ENCODE measurements at regions not wholly inside any gene's neighbourhood (a gene's known extent, or its start where the extent isn't known, plus 50 kb on each side); places are given as distances from the start of the nearest gene placed in this dataset.

GRCh38 chr2:223433461-223433860, 168.7 kb downstream of the SCG2 start:
- Histone ChIP-seq H3K36me3 (no peaks in the 10 kb centered on the region), H3K27ac (no peak overlapping the region), H3K4me3 (no peak overlapping the region), H3K9me3 (no peaks in the 10 kb centered on the region), H3K4me1 (no peaks in the 10 kb centered on the region), H3K27me3 (no peaks in the 10 kb centered on the region)
- TF ChIP-seq CTCF (IDR thresholded peaks at IDR 0.05): no peak
- intact Hi-C loops (cut with DNase I; ENCODE audit: low total_unique reads): no loop called here
- no peak for DNase-seq

GRCh38 chr2:223437788-223438187, 164.4 kb downstream of the SCG2 start:
- H3K36me3 ChIP-seq: no peaks in the 10 kb centered on the region
- DNase-seq: no peak
- H3K9me3 ChIP-seq: no peaks in the 10 kb centered on the region
- no peak overlapping the region for H3K27ac ChIP-seq
- intact Hi-C loops (cut with DNase I; ENCODE audit: low total_unique reads): no loop called here
- TF ChIP-seq CTCF (IDR thresholded peaks at IDR 0.05): no peak
- peaks cover 0 to 10% (median 4%) of the 10 kb centered on the region in 4 donors for H3K4me1 ChIP-seq
- no peak overlapping the region for H3K4me3 ChIP-seq
- no peaks in the 10 kb centered on the region for H3K27me3 ChIP-seq

GRCh38 chr2:223439184-223439583, 163.0 kb downstream of the SCG2 start:
- H3K27me3 ChIP-seq: no peaks in the 10 kb centered on the region
- no peak for TF ChIP-seq CTCF (IDR thresholded peaks at IDR 0.05)
- intact Hi-C loops (cut with DNase I; ENCODE audit: low total_unique reads): no loop called here

GRCh38 chr2:223439786-223440185, 162.4 kb downstream of the SCG2 start:
- Histone ChIP-seq H3K9me3 (no peaks in the 10 kb centered on the region), H3K4me1 (peaks cover 0 to 30% (median 20%) of the 10 kb centered on the region in 4 donors), H3K27ac (no peak overlapping the region), H3K27me3 (no peaks in the 10 kb centered on the region), H3K36me3 (no peaks in the 10 kb centered on the region), H3K4me3 (no peak overlapping the region)
- intact Hi-C loops (cut with DNase I; ENCODE audit: low total_unique reads): no loop called here
- no peak for DNase-seq
- no peak for TF ChIP-seq CTCF (IDR thresholded peaks at IDR 0.05)

More at GRCh38 chr2:223439184-223439583, 163.0 kb downstream of the SCG2 start:
- DNase-seq: no peak
- Histone ChIP-seq H3K4me3 (no peak overlapping the region), H3K36me3 (no peaks in the 10 kb centered on the region), H3K9me3 (no peaks in the 10 kb centered on the region), H3K4me1 (peaks cover 0 to 24% (median 18%) of the 10 kb centered on the region in 4 donors), H3K27ac (no peak overlapping the region)

- Histone ChIP-seq H3K4me1 (peaks cover 0 to 33% (median 20%) of the 10 kb centered on the region in 4 donors), H3K36me3 (no peaks in the 10 kb centered on the region), H3K27ac (peak overlapping the region; percentile 25 to 52), H3K27me3 (no peaks in the 10 kb centered on the region), H3K9me3 (no peaks in the 10 kb centered on the region), H3K4me3 (no peak overlapping the region)
- TF ChIP-seq CTCF (IDR thresholded peaks at IDR 0.05): no peak
- intact Hi-C loops (cut with DNase I; ENCODE audit: low total_unique reads): no loop called here
- DNase-seq: no peak
These were observed 159.3 kb downstream of the SCG2 start for GRCh38 chr2:223442847-223443246.

- Histone ChIP-seq H3K27me3 (no peaks in the 10 kb centered on the region), H3K27ac (no peak overlapping the region), H3K4me1 (no peaks in the 10 kb centered on the region), H3K9me3 (no peaks in the 10 kb centered on the region), H3K36me3 (no peaks in the 10 kb centered on the region), H3K4me3 (no peak overlapping the region)
- no peak for TF ChIP-seq CTCF (IDR thresholded peaks at IDR 0.05)
- no peak for DNase-seq
- intact Hi-C loops (cut with DNase I; ENCODE audit: low total_unique reads): no loop called here
These were observed 151.9 kb downstream of the SCG2 start for GRCh38 chr2:223450246-223450645.
